T-helper 1 cell treated with Interleukin-12 subunit alpha and Interleukin-12 subunit beta and Interleukin-4 antibody, amounts not matched to agents 30 μg/mL and 1 μg/mL, for 36 hours (primary cell): ENCODE measurements at regions not wholly inside any gene's neighbourhood (a gene's known extent, or its start where the extent isn't known, plus 50 kb on each side); places are given as distances from the start of the nearest gene placed in this dataset.

Source experiments
- H3K27ac Mint-ChIP-seq: one replicate; pipeline ENCODE4 v1.8.0; 2021; ENCODE audit warnings: mild to moderate bottlenecking, mixed read lengths
- H3K27me3 Mint-ChIP-seq: one replicate; pipeline ENCODE4 v1.8.0; 2021; ENCODE audit warnings: low read depth, mixed read lengths
- H3K36me3 Mint-ChIP-seq: one replicate; pipeline ENCODE4 v1.8.0; 2021; ENCODE audit warnings: low read depth, mixed read lengths
- H3K4me1 Mint-ChIP-seq: one replicate; pipeline ENCODE4 v1.8.0; 2021; ENCODE audit warnings: low read depth, mixed read lengths
- H3K4me3 Mint-ChIP-seq: one replicate; pipeline ENCODE4 v1.8.0; 2021; ENCODE audit warnings: mild to moderate bottlenecking, moderate library complexity, mixed read lengths
- H3K9me3 Mint-ChIP-seq: one replicate; pipeline ENCODE4 v1.8.0; 2021; ENCODE audit warnings: mixed read lengths

GRCh38 chr9:81532251-81532650, 157.1 kb downstream of the TLE1 start:
- Mint-ChIP-seq H3K36me3 (no peaks in the 10 kb centered on the region), H3K27ac (no peak overlapping the region), H3K4me3 (no peak overlapping the region), H3K4me1 (no peaks in the 10 kb centered on the region), H3K27me3 (no peaks in the 10 kb centered on the region), H3K9me3 (no peaks in the 10 kb centered on the region)

DNA sequence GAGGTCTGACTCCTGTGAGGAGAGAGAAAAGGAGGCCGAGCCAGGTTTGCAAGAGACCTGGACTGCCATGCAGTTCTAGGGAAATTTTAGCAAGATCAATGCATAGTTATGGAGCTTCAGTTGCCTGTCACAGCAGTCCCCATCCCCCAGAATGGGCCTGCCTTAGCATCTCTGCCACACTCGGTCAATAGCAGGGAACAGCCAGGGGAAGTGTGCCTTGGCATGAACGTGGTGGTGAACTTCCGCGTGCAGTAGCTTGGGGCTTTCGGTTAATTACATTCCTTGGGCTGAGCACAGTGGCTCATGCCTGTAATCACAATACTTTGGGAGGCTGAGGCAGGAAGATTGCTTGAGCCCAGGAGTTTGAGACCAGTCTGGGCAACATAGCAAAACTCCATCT, 157.8 kb downstream of the TLE1 start:
- no peaks in the 10 kb centered on the region for H3K4me1 Mint-ChIP-seq
- no peak overlapping the region for H3K4me3 Mint-ChIP-seq
- no peak overlapping the region for H3K27ac Mint-ChIP-seq
- H3K9me3 Mint-ChIP-seq = no peaks in the 10 kb centered on the region
- no peaks in the 10 kb centered on the region for H3K36me3 Mint-ChIP-seq
- H3K27me3 Mint-ChIP-seq = no peaks in the 10 kb centered on the region

GRCh38 chr9:81530846-81531245, 158.5 kb downstream of the TLE1 start:
- Mint-ChIP-seq H3K36me3 (no peaks in the 10 kb centered on the region), H3K9me3 (no peaks in the 10 kb centered on the region), H3K4me1 (no peaks in the 10 kb centered on the region), H3K27ac (no peak overlapping the region), H3K27me3 (no peaks in the 10 kb centered on the region), H3K4me3 (no peak overlapping the region)

GRCh38 chr9:81530310-81530810, 159.0 kb downstream of the TLE1 start:
- Mint-ChIP-seq H3K27me3 (no peaks in the 10 kb centered on the region), H3K4me1 (no peaks in the 10 kb centered on the region), H3K9me3 (no peaks in the 10 kb centered on the region), H3K27ac (no peak overlapping the region), H3K36me3 (no peaks in the 10 kb centered on the region), H3K4me3 (no peak overlapping the region)

DNA sequence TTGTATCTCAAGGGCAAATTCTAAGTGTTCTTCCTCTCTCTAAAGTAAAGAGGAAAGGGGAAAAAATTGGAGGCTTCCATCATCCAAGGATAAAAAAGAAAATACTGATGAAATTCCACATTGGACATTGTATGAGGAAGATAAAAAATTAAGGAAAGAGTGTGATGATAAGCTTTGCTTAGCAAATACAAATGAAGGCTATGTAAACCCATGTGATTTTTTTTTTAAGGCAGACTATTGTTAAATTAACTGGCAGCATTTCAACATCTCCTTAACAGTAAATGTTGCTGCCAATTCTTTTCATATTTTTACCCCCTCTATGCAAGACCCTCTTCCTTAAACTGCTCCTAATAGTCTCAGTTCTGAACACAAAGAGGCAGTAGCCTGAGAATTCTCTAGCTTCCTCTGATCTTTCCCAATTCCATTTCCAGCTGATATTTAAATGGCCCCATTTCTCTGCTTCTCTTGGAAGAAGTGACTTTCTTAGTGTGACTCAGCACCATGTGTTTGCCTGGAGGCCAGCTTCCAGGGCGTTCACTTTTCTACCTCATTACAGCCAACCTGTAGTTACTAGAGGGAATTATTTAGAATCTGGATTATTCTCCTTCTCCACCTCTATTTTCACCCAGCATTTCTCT, 159.7 kb downstream of the TLE1 start:
- H3K9me3 Mint-ChIP-seq = no peaks in the 10 kb centered on the region
- no peak overlapping the region for H3K4me3 Mint-ChIP-seq
- no peak overlapping the region for H3K27ac Mint-ChIP-seq
- H3K4me1 Mint-ChIP-seq = no peaks in the 10 kb centered on the region
- H3K36me3 Mint-ChIP-seq = no peaks in the 10 kb centered on the region
- H3K27me3 Mint-ChIP-seq = no peaks in the 10 kb centered on the region

DNA sequence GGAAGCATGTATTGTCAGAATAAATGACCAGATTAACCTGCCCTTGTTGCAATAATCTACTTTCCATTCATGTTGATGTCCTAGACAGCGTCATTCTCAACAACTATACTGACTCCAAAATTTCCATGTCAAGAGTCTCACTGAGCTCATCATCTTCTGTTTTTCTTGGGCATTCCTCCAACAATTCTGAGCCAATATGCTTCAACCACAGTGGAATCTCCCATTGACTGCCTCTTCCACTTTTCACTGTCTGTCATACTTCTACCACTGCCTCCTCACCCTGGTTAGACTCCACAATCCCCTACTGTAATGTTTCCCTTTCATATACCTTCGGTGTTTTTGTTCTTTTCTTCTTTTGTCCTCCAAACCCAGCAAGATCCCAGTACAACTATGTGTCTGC, 162.8 kb downstream of the TLE1 start:
- H3K9me3 Mint-ChIP-seq = no peaks in the 10 kb centered on the region
- no peaks in the 10 kb centered on the region for H3K36me3 Mint-ChIP-seq
- no peak overlapping the region for H3K4me3 Mint-ChIP-seq
- no peaks in the 10 kb centered on the region for H3K4me1 Mint-ChIP-seq
- H3K27ac Mint-ChIP-seq = no peak overlapping the region
- H3K27me3 Mint-ChIP-seq = no peaks in the 10 kb centered on the region

- Mint-ChIP-seq H3K27ac (no peak overlapping the region), H3K9me3 (no peaks in the 10 kb centered on the region), H3K27me3 (no peaks in the 10 kb centered on the region), H3K4me3 (no peak overlapping the region), H3K4me1 (no peaks in the 10 kb centered on the region), H3K36me3 (no peaks in the 10 kb centered on the region)
Observed at GRCh38 chr9:81522716-81523551, 166.4 kb downstream of the TLE1 start.

DNA sequence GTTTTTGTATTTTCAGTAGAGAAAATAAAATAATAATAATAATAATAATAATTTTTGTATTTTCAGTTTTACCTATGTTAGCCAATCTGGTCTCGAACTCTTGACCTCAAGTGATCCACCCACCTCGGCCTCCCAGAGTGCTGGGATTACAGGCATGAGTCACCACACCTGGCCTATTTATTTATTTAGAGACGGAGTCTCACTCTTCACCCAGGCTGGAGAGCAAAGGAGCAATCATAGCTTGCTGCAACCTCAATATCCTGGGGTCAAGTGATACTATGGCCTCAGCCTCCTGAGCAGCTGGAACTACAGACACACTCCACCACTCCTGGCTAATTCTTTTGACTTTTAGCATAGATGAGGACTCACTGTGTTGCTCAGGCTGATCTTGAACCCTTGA, 167.5 kb downstream of the TLE1 start:
- Mint-ChIP-seq H3K36me3 (no peaks in the 10 kb centered on the region), H3K27me3 (no peaks in the 10 kb centered on the region), H3K4me1 (no peaks in the 10 kb centered on the region), H3K27ac (no peak overlapping the region), H3K4me3 (no peak overlapping the region), H3K9me3 (no peaks in the 10 kb centered on the region)

GRCh38 chr9:81519816-81520495, 169.4 kb downstream of the TLE1 start:
- no peak overlapping the region for H3K27ac Mint-ChIP-seq
- H3K4me3 Mint-ChIP-seq = no peak overlapping the region
- H3K9me3 Mint-ChIP-seq = no peaks in the 10 kb centered on the region
- no peaks in the 10 kb centered on the region for H3K27me3 Mint-ChIP-seq
- no peaks in the 10 kb centered on the region for H3K4me1 Mint-ChIP-seq
- no peaks in the 10 kb centered on the region for H3K36me3 Mint-ChIP-seq

DNA sequence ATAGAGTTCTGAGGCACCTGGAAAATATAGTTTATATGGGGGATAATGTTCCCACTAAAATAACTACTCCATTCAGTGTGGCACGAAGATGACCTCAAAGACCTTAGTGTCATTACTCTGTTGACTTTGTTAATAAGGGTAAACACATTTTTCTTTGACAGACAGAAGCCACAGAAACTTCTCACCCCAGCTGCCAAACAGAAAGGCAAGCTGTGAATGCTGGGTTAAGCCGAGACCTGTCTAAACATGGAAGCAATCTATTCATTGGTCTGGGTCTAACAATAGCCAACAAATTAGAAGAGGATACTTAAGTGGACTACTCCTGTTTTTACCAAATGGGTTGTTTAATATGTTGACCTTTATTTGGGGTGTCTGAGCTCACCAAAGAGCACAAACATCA, 171.4 kb downstream of the TLE1 start:
- Mint-ChIP-seq H3K9me3 (no peaks in the 10 kb centered on the region), H3K4me1 (no peaks in the 10 kb centered on the region), H3K36me3 (no peaks in the 10 kb centered on the region), H3K4me3 (no peak overlapping the region), H3K27me3 (no peaks in the 10 kb centered on the region), H3K27ac (no peak overlapping the region)

- Mint-ChIP-seq H3K4me3 (no peak overlapping the region), H3K36me3 (no peaks in the 10 kb centered on the region), H3K27ac (no peak overlapping the region), H3K9me3 (peaks cover 7% of the 10 kb centered on the region), H3K4me1 (no peaks in the 10 kb centered on the region), H3K27me3 (no peaks in the 10 kb centered on the region)
Observed at GRCh38 chr9:81513059-81513458, 176.3 kb downstream of the TLE1 start.

GRCh38 chr9:81512641-81513040, 176.7 kb downstream of the TLE1 start:
- no peaks in the 10 kb centered on the region for H3K36me3 Mint-ChIP-seq
- H3K4me3 Mint-ChIP-seq = no peak overlapping the region
- H3K4me1 Mint-ChIP-seq = no peaks in the 10 kb centered on the region
- H3K9me3 Mint-ChIP-seq = peaks cover 7% of the 10 kb centered on the region
- H3K27me3 Mint-ChIP-seq = no peaks in the 10 kb centered on the region
- no peak overlapping the region for H3K27ac Mint-ChIP-seq

GRCh38 chr9:81508476-81508875, 180.9 kb downstream of the TLE1 start:
- H3K27me3 Mint-ChIP-seq = no peaks in the 10 kb centered on the region
- no peak overlapping the region for H3K27ac Mint-ChIP-seq
- no peaks in the 10 kb centered on the region for H3K4me1 Mint-ChIP-seq
- H3K4me3 Mint-ChIP-seq = no peak overlapping the region
- no peaks in the 10 kb centered on the region for H3K36me3 Mint-ChIP-seq
- peaks cover 7% of the 10 kb centered on the region for H3K9me3 Mint-ChIP-seq

- Mint-ChIP-seq H3K4me3 (no peak overlapping the region), H3K27ac (no peak overlapping the region), H3K9me3 (peaks cover 7% of the 10 kb centered on the region), H3K4me1 (no peaks in the 10 kb centered on the region), H3K36me3 (no peaks in the 10 kb centered on the region), H3K27me3 (no peaks in the 10 kb centered on the region)
Observed at GRCh38 chr9:81506941-81507864, 182.1 kb downstream of the TLE1 start.
